ENCODE measurements at regions not wholly inside any gene's neighbourhood (a gene's known extent, or its start where the extent isn't known, plus 50 kb on each side); places are given as distances from the start of the nearest gene placed in this dataset.

DNA sequence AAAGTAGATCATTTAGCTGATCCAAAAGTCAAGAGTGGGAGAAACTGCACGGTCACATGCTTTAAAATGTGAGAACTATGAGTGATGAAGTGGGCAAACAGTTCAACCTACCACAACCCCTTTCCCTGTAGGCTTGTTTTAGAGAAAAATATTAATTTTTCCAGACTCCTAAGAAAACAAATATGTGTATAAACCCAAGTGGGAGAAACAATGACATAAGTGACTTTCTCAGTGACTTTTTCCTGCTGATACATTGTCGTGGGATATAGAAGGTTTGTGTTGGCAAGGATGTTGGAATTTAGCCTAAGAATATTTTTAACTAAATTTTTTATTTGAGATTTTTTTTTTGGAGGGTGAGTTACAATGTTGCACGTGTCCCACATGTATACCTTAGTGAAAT is 321.7 kb downstream of the FIGN start:
- Histone ChIP-seq H2AFZ (ENCODE audit: low read depth, low read length) (no peak overlapping the region), H3K9me3 (ENCODE audit: insufficient read depth, low read length) (no peaks in the 10 kb centered on the region), H3K4me3 (ENCODE audit: low read length) (no peak overlapping the region), H3K4me2 (ENCODE audit: low read length) (no peak overlapping the region), H3K27ac (ENCODE audit: low read length) (no peak overlapping the region), H3K79me2 (ENCODE audit: low read length) (no peaks in the 10 kb centered on the region), H4K20me1 (ENCODE audit: insufficient read depth, low read length) (no peaks in the 10 kb centered on the region), H3K27me3 (ENCODE audit: low read depth, low read length) (no peaks in the 10 kb centered on the region), H3K36me3 (replicated peaks; ENCODE audit: low read depth, low read length) (no peaks in the 10 kb centered on the region), H3K9ac (ENCODE audit: low read length) (no peak overlapping the region), H3K4me1 (ENCODE audit: low read length) (peaks cover 12% of the 10 kb centered on the region)
- no peak for TF ChIP-seq EZH2phosphoT487 (IDR thresholded peaks at IDR 0.05; ENCODE audit: low read depth)
- TF ChIP-seq, protein P1, sequence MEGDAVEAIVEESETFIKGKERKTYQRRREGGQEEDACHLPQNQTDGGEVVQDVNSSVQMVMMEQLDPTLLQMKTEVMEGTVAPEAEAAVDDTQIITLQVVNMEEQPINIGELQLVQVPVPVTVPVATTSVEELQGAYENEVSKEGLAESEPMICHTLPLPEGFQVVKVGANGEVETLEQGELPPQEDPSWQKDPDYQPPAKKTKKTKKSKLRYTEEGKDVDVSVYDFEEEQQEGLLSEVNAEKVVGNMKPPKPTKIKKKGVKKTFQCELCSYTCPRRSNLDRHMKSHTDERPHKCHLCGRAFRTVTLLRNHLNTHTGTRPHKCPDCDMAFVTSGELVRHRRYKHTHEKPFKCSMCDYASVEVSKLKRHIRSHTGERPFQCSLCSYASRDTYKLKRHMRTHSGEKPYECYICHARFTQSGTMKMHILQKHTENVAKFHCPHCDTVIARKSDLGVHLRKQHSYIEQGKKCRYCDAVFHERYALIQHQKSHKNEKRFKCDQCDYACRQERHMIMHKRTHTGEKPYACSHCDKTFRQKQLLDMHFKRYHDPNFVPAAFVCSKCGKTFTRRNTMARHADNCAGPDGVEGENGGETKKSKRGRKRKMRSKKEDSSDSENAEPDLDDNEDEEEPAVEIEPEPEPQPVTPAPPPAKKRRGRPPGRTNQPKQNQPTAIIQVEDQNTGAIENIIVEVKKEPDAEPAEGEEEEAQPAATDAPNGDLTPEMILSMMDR (IDR thresholded peaks at IDR 0.05; ENCODE audit: low read depth, low read length): no peak

- Histone ChIP-seq H3K27me3 (ENCODE audit: low read depth, low read length) (no peaks in the 10 kb centered on the region), H3K4me2 (ENCODE audit: low read length) (no peak overlapping the region), H3K27ac (ENCODE audit: low read length) (no peak overlapping the region), H4K20me1 (ENCODE audit: insufficient read depth, low read length) (no peaks in the 10 kb centered on the region), H3K36me3 (replicated peaks; ENCODE audit: low read depth, low read length) (no peaks in the 10 kb centered on the region), H3K4me3 (ENCODE audit: low read length) (no peak overlapping the region), H3K9me3 (ENCODE audit: insufficient read depth, low read length) (no peaks in the 10 kb centered on the region), H3K4me1 (ENCODE audit: low read length) (no peaks in the 10 kb centered on the region), H3K9ac (ENCODE audit: low read length) (no peak overlapping the region), H3K79me2 (ENCODE audit: low read length) (no peaks in the 10 kb centered on the region), H2AFZ (ENCODE audit: low read depth, low read length) (no peak overlapping the region)
- TF ChIP-seq EZH2phosphoT487 (IDR thresholded peaks at IDR 0.05; ENCODE audit: low read depth): no peak
- TF ChIP-seq, protein P1 (IDR thresholded peaks at IDR 0.05; ENCODE audit: low read depth, low read length): no peak
Observed at GRCh38 chr2:163407296-163407695, 328.5 kb downstream of the FIGN start.

DNA sequence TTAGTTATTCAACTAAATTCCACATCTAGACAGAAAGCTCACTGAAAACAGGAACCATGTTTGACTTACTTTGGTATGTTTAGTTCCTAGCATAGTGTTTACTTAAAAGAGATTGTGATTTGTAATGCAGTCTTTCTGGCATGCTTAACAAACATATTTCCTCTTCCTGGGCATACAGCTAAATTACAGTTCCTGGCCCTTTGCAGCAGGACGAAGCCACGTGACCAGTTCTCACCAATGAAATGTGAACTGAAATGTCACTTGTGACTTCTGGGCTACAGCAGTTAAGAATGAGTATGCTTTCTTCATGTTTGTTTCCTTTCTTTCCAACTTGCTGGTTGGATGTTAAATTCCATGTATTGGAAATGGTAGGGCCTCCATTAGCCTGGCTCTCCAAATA is 330.5 kb downstream of the FIGN start:
- Histone ChIP-seq H3K4me2 (ENCODE audit: low read length) (no peak overlapping the region), H3K9me3 (ENCODE audit: insufficient read depth, low read length) (no peaks in the 10 kb centered on the region), H3K27ac (ENCODE audit: low read length) (no peak overlapping the region), H3K4me3 (ENCODE audit: low read length) (no peak overlapping the region), H3K4me1 (ENCODE audit: low read length) (no peaks in the 10 kb centered on the region), H3K9ac (ENCODE audit: low read length) (no peak overlapping the region), H4K20me1 (ENCODE audit: insufficient read depth, low read length) (no peaks in the 10 kb centered on the region), H3K36me3 (replicated peaks; ENCODE audit: low read depth, low read length) (no peaks in the 10 kb centered on the region), H3K27me3 (ENCODE audit: low read depth, low read length) (no peaks in the 10 kb centered on the region), H2AFZ (ENCODE audit: low read depth, low read length) (peak overlapping the region; percentile 39; the same call in 1 of the 2 replicates), H3K79me2 (ENCODE audit: low read length) (no peaks in the 10 kb centered on the region)
- TF ChIP-seq, protein P1 (IDR thresholded peaks at IDR 0.05; ENCODE audit: low read depth, low read length): no peak
- TF ChIP-seq EZH2phosphoT487 (IDR thresholded peaks at IDR 0.05; ENCODE audit: low read depth): no peak

DNA sequence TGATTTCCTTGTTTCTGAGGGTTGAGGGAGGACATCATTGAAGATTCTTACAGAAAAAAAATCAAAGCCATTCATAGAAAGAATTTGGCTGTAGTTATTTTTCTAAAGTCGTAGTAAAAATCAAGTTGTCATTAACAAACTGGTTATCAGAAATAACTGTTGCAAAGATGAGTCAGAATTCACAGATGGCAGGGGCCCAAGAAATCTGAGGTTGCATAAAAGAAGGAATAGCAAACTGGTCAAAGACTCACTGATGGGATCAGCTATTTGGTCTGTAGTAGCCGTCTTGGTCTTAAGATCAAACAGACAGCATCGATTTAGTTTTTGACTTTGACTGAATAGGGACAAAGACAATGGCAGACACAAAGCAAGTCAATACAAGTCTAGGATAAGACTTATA is 334.3 kb downstream of the FIGN start:
- Histone ChIP-seq H3K36me3 (replicated peaks; ENCODE audit: low read depth, low read length) (no peaks in the 10 kb centered on the region), H3K79me2 (ENCODE audit: low read length) (no peaks in the 10 kb centered on the region), H3K4me3 (ENCODE audit: low read length) (no peak overlapping the region), H4K20me1 (ENCODE audit: insufficient read depth, low read length) (no peaks in the 10 kb centered on the region), H2AFZ (ENCODE audit: low read depth, low read length) (no peak overlapping the region), H3K9me3 (ENCODE audit: insufficient read depth, low read length) (no peaks in the 10 kb centered on the region), H3K4me2 (ENCODE audit: low read length) (no peak overlapping the region), H3K27me3 (ENCODE audit: low read depth, low read length) (no peaks in the 10 kb centered on the region), H3K9ac (ENCODE audit: low read length) (no peak overlapping the region), H3K4me1 (ENCODE audit: low read length) (no peaks in the 10 kb centered on the region), H3K27ac (ENCODE audit: low read length) (no peak overlapping the region)
- TF ChIP-seq, protein P1 (IDR thresholded peaks at IDR 0.05; ENCODE audit: low read depth, low read length): no peak
- TF ChIP-seq EZH2phosphoT487 (IDR thresholded peaks at IDR 0.05; ENCODE audit: low read depth): no peak

All from OCI-LY3 (cell line).